ENCODE measurements at regions not wholly inside any gene's neighbourhood (a gene's known extent, or its start where the extent isn't known, plus 50 kb on each side); places are given as distances from the start of the nearest gene placed in this dataset.

GRCh38 chr2:239824046-239824694 is 201.0 kb downstream of the NDUFA10 start:
- peaks cover 39% of the 10 kb centered on the region for H3K4me1 ChIP-seq (ENCODE audit: control insufficient read depth, insufficient read depth, low read length)
- H3K9me3 ChIP-seq (ENCODE audit: control insufficient read depth, insufficient read depth, low read length), result no peaks in the 10 kb centered on the region
- DNase-seq (ENCODE audit: low read depth in 4 of 6, low spot score in 6 of 6), result peak in 1 of 6 donors; percentile 44
- no peak overlapping the region for H3K27ac ChIP-seq (ENCODE audit: low read depth, low read length)
- no peaks in the 10 kb centered on the region for H3K27me3 ChIP-seq (ENCODE audit: control insufficient read depth, insufficient read depth, low read length)
- WGBS (ENCODE audit: insufficient coverage), result 63% methylated on average over 6 of the region's 11 CpGs
- no peak overlapping the region for H3K4me3 ChIP-seq (ENCODE audit: low read depth, low read length)
- H3K36me3 ChIP-seq (ENCODE audit: control insufficient read depth, insufficient read depth, low read length), result no peaks in the 10 kb centered on the region

GRCh38 chr2:239822146-239822831 is 202.9 kb downstream of the NDUFA10 start:
- H3K4me3 ChIP-seq (ENCODE audit: low read depth, low read length), result no peak overlapping the region
- no peaks in the 10 kb centered on the region for H3K27me3 ChIP-seq (ENCODE audit: control insufficient read depth, insufficient read depth, low read length)
- no peak overlapping the region for H3K27ac ChIP-seq (ENCODE audit: low read depth, low read length)
- peaks cover 37% of the 10 kb centered on the region for H3K4me1 ChIP-seq (ENCODE audit: control insufficient read depth, insufficient read depth, low read length)
- no peaks in the 10 kb centered on the region for H3K9me3 ChIP-seq (ENCODE audit: control insufficient read depth, insufficient read depth, low read length)
- WGBS (ENCODE audit: insufficient coverage), result 93% methylated on average over 15 of the region's 16 CpGs
- no peak for DNase-seq (ENCODE audit: low read depth in 4 of 6, low spot score in 6 of 6)
- H3K36me3 ChIP-seq (ENCODE audit: control insufficient read depth, insufficient read depth, low read length), result no peaks in the 10 kb centered on the region

GRCh38 chr2:239821694-239822075 is 203.5 kb downstream of the NDUFA10 start:
- H3K27me3 ChIP-seq (ENCODE audit: control insufficient read depth, insufficient read depth, low read length), result no peaks in the 10 kb centered on the region
- H3K36me3 ChIP-seq (ENCODE audit: control insufficient read depth, insufficient read depth, low read length), result no peaks in the 10 kb centered on the region
- peaks cover 34% of the 10 kb centered on the region for H3K4me1 ChIP-seq (ENCODE audit: control insufficient read depth, insufficient read depth, low read length)
- DNase-seq (ENCODE audit: low read depth in 4 of 6, low spot score in 6 of 6), result no peak
- WGBS (ENCODE audit: insufficient coverage), result 81% methylated on average over 4 of the region's 4 CpGs
- no peak overlapping the region for H3K27ac ChIP-seq (ENCODE audit: low read depth, low read length)
- H3K9me3 ChIP-seq (ENCODE audit: control insufficient read depth, insufficient read depth, low read length), result no peaks in the 10 kb centered on the region
- H3K4me3 ChIP-seq (ENCODE audit: low read depth, low read length), result no peak overlapping the region

GRCh38 chr2:239820836-239821693 is 204.1 kb downstream of the NDUFA10 start:
- Histone ChIP-seq H3K4me1 (ENCODE audit: control insufficient read depth, insufficient read depth, low read length) (peaks cover 33% of the 10 kb centered on the region), H3K4me3 (ENCODE audit: low read depth, low read length) (no peak overlapping the region), H3K9me3 (ENCODE audit: control insufficient read depth, insufficient read depth, low read length) (no peaks in the 10 kb centered on the region), H3K27me3 (ENCODE audit: control insufficient read depth, insufficient read depth, low read length) (no peaks in the 10 kb centered on the region), H3K36me3 (ENCODE audit: control insufficient read depth, insufficient read depth, low read length) (no peaks in the 10 kb centered on the region), H3K27ac (ENCODE audit: low read depth, low read length) (no peak overlapping the region)
- DNase-seq (ENCODE audit: low read depth in 4 of 6, low spot score in 6 of 6), result peak in 1 of 6 donors; percentile 50
- WGBS (ENCODE audit: insufficient coverage), result 61% methylated on average over 15 of the region's 16 CpGs

- no peak for DNase-seq (ENCODE audit: low read depth in 4 of 6, low spot score in 6 of 6)
- Histone ChIP-seq H3K4me1 (ENCODE audit: control insufficient read depth, insufficient read depth, low read length) (peaks cover 37% of the 10 kb centered on the region), H3K27me3 (ENCODE audit: control insufficient read depth, insufficient read depth, low read length) (no peaks in the 10 kb centered on the region), H3K9me3 (ENCODE audit: control insufficient read depth, insufficient read depth, low read length) (no peaks in the 10 kb centered on the region), H3K27ac (ENCODE audit: low read depth, low read length) (no peak overlapping the region), H3K4me3 (ENCODE audit: low read depth, low read length) (no peak overlapping the region), H3K36me3 (ENCODE audit: control insufficient read depth, insufficient read depth, low read length) (no peaks in the 10 kb centered on the region)
- WGBS (ENCODE audit: insufficient coverage), result 91% methylated on average over 17 of the region's 17 CpGs
Measured at GRCh38 chr2:239819974-239820555, 205.1 kb downstream of the NDUFA10 start.

GRCh38 chr2:239819091-239819973 is 205.8 kb downstream of the NDUFA10 start:
- H3K9me3 ChIP-seq (ENCODE audit: control insufficient read depth, insufficient read depth, low read length), result no peaks in the 10 kb centered on the region
- no peak for DNase-seq (ENCODE audit: low read depth in 4 of 6, low spot score in 6 of 6)
- no peak overlapping the region for H3K4me3 ChIP-seq (ENCODE audit: low read depth, low read length)
- no peaks in the 10 kb centered on the region for H3K36me3 ChIP-seq (ENCODE audit: control insufficient read depth, insufficient read depth, low read length)
- 89% methylated on average over 16 of the region's 17 CpGs for WGBS (ENCODE audit: insufficient coverage)
- peak overlapping the region; percentile 22 for H3K27ac ChIP-seq (ENCODE audit: low read depth, low read length)
- H3K4me1 ChIP-seq (ENCODE audit: control insufficient read depth, insufficient read depth, low read length), result peaks cover 44% of the 10 kb centered on the region
- no peaks in the 10 kb centered on the region for H3K27me3 ChIP-seq (ENCODE audit: control insufficient read depth, insufficient read depth, low read length)

GRCh38 chr2:239818531-239819011 is 206.6 kb downstream of the NDUFA10 start:
- DNase-seq (ENCODE audit: low read depth in 4 of 6, low spot score in 6 of 6), result no peak
- 76% methylated on average over 9 of the region's 9 CpGs for WGBS (ENCODE audit: insufficient coverage)
- no peaks in the 10 kb centered on the region for H3K9me3 ChIP-seq (ENCODE audit: control insufficient read depth, insufficient read depth, low read length)
- H3K4me3 ChIP-seq (ENCODE audit: low read depth, low read length), result no peak overlapping the region
- peaks cover 52% of the 10 kb centered on the region for H3K4me1 ChIP-seq (ENCODE audit: control insufficient read depth, insufficient read depth, low read length)
- H3K27ac ChIP-seq (ENCODE audit: low read depth, low read length), result peak overlapping the region; percentile 22
- no peaks in the 10 kb centered on the region for H3K36me3 ChIP-seq (ENCODE audit: control insufficient read depth, insufficient read depth, low read length)
- H3K27me3 ChIP-seq (ENCODE audit: control insufficient read depth, insufficient read depth, low read length), result no peaks in the 10 kb centered on the region

GRCh38 chr2:239818086-239818485 is 207.1 kb downstream of the NDUFA10 start:
- DNase-seq (ENCODE audit: low read depth in 4 of 6, low spot score in 6 of 6), result no peak

More at GRCh38 chr2:239818086-239818485, 207.1 kb downstream of the NDUFA10 start:
- Histone ChIP-seq H3K27me3 (ENCODE audit: control insufficient read depth, insufficient read depth, low read length) (no peaks in the 10 kb centered on the region), H3K4me1 (ENCODE audit: control insufficient read depth, insufficient read depth, low read length) (peaks cover 57% of the 10 kb centered on the region), H3K36me3 (ENCODE audit: control insufficient read depth, insufficient read depth, low read length) (no peaks in the 10 kb centered on the region), H3K4me3 (ENCODE audit: low read depth, low read length) (no peak overlapping the region), H3K9me3 (ENCODE audit: control insufficient read depth, insufficient read depth, low read length) (no peaks in the 10 kb centered on the region), H3K27ac (ENCODE audit: low read depth, low read length) (no peak overlapping the region)
- WGBS (ENCODE audit: insufficient coverage), result 88% methylated on average over 5 of the region's 5 CpGs

Data from spinal cord (tissue), 9 donors.